ENCODE measurements at regions not wholly inside any gene's neighbourhood (a gene's known extent, or its start where the extent isn't known, plus 50 kb on each side); places are given as distances from the start of the nearest gene placed in this dataset.

GRCh38 chr16:85328676-85329058 is 216.4 kb upstream of the CIBAR2 start (continued):
- TF ChIP-seq HNRNPL (IDR thresholded peaks at IDR 0.05; ENCODE audit: low read depth, low read length) (0 out of 2 replicates have a peak, but pooled peaks have one; percentile 22), HNRNPLL (IDR thresholded peaks at IDR 0.05; ENCODE audit: low read depth, low read length, poor library complexity, severe bottlenecking) (peak; percentile 15), ZNF768 (CRISPR knock-in tag; IDR thresholded peaks at IDR 0.05) (peak; percentile 2; the same call in 1 of the 2 replicates), ZNF160 (CRISPR knock-in tag; IDR thresholded peaks at IDR 0.05) (no peak), ZBTB7A (CRISPR knock-in tag; IDR thresholded peaks at IDR 0.05) (peak; percentile 41; the same call in 1 of the 2 replicates), ZNF839 (CRISPR knock-in tag; IDR thresholded peaks at IDR 0.05; ENCODE audit: borderline replicate concordance) (0 out of 2 replicates have a peak, but pooled peaks have one; percentile 27), MEIS2 (CRISPR knock-in tag; IDR thresholded peaks at IDR 0.05) (0 out of 2 replicates have a peak, but pooled peaks have one; percentile 28)

GRCh38 chr16:85329059-85329812 is 217.0 kb upstream of the CIBAR2 start:
- no peak for DNase-seq (ENCODE audit: low spot score)
- peaks cover 31% of the 10 kb centered on the region for H3K4me1 ChIP-seq (ENCODE audit: insufficient read depth, low read length)
- H3K36me3 ChIP-seq (replicated peaks in 1 of 2; ENCODE audit: control insufficient read depth in 1 of 2, insufficient read depth in 2 of 2, low read length in 2 of 2) = no peaks in the 10 kb centered on the region
- ChIA-PET CTCF (ENCODE audit: low intra/inter-chr PET ratio, low total read pairs) (interaction anchor here (2.7 kb wide), 1 partner anchor 54 kb away, joined by 20 read pairs; no protein-coding TSS in a partner anchor), POLR2A (no interaction called here)
- no peaks in the 10 kb centered on the region for H3K9me3 ChIP-seq (ENCODE audit: low read length)
- H3K4me3 ChIP-seq (replicated peaks in 1 of 3; ENCODE audit: insufficient read depth in 1 of 3, low read depth in 2 of 3, low read length in 3 of 3) = peak overlapping the region in 2 of 3 experiments; percentile 40 to 49; a peak in 1 of 6 replicates
- H4K20me1 ChIP-seq (ENCODE audit: insufficient read depth, low read length) = peaks cover 9% of the 10 kb centered on the region; the same call in 1 of the 2 replicates
- FAIRE-seq = no peak
- H2AFZ ChIP-seq (ENCODE audit: low read length) = no peak overlapping the region
- H3K27ac ChIP-seq (ENCODE audit: extremely low read length, insufficient read depth, low read length) = no peak overlapping the region
- peaks cover 5 to 26% of the 10 kb centered on the region in 2 experiments for H3K27me3 ChIP-seq (ENCODE audit: control insufficient read depth in 1 of 2, insufficient read depth in 2 of 2, low read length in 2 of 2)
- 2% methylated on average over 17 of the region's 28 CpGs for WGBS (ENCODE audit: low lambda C conversion rate)
- peak; percentile 58 for ATAC-seq
- in situ Hi-C loops (cut with HindIII; ENCODE audit: extremely low pct_ligation_motif_present, low pct_unique_long_range_greater_than_20kb) = no loop called here
- no peaks in the 10 kb centered on the region for H3K79me2 ChIP-seq (ENCODE audit: insufficient read depth, low read length)
- H3K9ac ChIP-seq (ENCODE audit: insufficient read depth, low read depth, low read length) = no peak overlapping the region
- no TSS peak for BruUV-seq (replicated peaks)
- intact Hi-C loops (cut with micrococcal nuclease; ENCODE audit: unreplicated experiment) = loop anchor here (5.0 kb wide), 1 partner anchor 42 kb away; no protein-coding TSS in a partner anchor
- H3K4me2 ChIP-seq (ENCODE audit: low read depth, low read length) = peak overlapping the region; percentile 69
- TF ChIP-seq ZNF256 (CRISPR knock-in tag; conservative IDR thresholded peaks at IDR 0.05) (no peak), ZNF550 (CRISPR knock-in tag; IDR thresholded peaks at IDR 0.05; ENCODE audit: borderline replicate concordance) (no peak), ARNTL (CRISPR knock-in tag; IDR thresholded peaks at IDR 0.05) (no peak), TAF1 (CRISPR knock-in tag; IDR thresholded peaks at IDR 0.05) (0 out of 2 replicates have a peak, but pooled peaks have one; percentile 7), TARDBP (CRISPR knock-in tag; IDR thresholded peaks at IDR 0.05) (no peak), ZNF543 (CRISPR knock-in tag; IDR thresholded peaks at IDR 0.05) (no peak), HMGA1 (CRISPR knock-in tag; conservative IDR thresholded peaks at IDR 0.05) (no peak), FOXK1 (CRISPR knock-in tag; IDR thresholded peaks at IDR 0.05; ENCODE audit: borderline replicate concordance, low read depth) (no peak)
- TF ChIP-seq, protein P1, sequence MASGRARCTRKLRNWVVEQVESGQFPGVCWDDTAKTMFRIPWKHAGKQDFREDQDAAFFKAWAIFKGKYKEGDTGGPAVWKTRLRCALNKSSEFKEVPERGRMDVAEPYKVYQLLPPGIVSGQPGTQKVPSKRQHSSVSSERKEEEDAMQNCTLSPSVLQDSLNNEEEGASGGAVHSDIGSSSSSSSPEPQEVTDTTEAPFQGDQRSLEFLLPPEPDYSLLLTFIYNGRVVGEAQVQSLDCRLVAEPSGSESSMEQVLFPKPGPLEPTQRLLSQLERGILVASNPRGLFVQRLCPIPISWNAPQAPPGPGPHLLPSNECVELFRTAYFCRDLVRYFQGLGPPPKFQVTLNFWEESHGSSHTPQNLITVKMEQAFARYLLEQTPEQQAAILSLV (CRISPR knock-in tag; IDR thresholded peaks at IDR 0.05; ENCODE audit: borderline replicate concordance) = 0 out of 2 replicates have a peak, but pooled peaks have one; percentile 32
- TF ChIP-seq, protein P2, sequence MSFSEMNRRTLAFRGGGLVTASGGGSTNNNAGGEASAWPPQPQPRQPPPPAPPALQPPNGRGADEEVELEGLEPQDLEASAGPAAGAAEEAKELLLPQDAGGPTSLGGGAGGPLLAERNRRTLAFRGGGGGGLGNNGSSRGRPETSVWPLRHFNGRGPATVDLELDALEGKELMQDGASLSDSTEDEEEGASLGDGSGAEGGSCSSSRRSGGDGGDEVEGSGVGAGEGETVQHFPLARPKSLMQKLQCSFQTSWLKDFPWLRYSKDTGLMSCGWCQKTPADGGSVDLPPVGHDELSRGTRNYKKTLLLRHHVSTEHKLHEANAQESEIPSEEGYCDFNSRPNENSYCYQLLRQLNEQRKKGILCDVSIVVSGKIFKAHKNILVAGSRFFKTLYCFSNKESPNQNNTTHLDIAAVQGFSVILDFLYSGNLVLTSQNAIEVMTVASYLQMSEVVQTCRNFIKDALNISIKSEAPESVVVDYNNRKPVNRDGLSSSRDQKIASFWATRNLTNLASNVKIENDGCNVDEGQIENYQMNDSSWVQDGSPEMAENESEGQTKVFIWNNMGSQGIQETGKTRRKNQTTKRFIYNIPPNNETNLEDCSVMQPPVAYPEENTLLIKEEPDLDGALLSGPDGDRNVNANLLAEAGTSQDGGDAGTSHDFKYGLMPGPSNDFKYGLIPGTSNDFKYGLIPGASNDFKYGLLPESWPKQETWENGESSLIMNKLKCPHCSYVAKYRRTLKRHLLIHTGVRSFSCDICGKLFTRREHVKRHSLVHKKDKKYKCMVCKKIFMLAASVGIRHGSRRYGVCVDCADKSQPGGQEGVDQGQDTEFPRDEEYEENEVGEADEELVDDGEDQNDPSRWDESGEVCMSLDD (CRISPR knock-in tag; IDR thresholded peaks at IDR 0.05; ENCODE audit: borderline replicate concordance) = no peak
- TF ChIP-seq, protein P3, sequence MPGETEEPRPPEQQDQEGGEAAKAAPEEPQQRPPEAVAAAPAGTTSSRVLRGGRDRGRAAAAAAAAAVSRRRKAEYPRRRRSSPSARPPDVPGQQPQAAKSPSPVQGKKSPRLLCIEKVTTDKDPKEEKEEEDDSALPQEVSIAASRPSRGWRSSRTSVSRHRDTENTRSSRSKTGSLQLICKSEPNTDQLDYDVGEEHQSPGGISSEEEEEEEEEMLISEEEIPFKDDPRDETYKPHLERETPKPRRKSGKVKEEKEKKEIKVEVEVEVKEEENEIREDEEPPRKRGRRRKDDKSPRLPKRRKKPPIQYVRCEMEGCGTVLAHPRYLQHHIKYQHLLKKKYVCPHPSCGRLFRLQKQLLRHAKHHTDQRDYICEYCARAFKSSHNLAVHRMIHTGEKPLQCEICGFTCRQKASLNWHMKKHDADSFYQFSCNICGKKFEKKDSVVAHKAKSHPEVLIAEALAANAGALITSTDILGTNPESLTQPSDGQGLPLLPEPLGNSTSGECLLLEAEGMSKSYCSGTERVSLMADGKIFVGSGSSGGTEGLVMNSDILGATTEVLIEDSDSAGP (CRISPR knock-in tag; IDR thresholded peaks at IDR 0.05; ENCODE audit: borderline replicate concordance) = no peak
